ENCODE measurements at regions not wholly inside any gene's neighbourhood (a gene's known extent, or its start where the extent isn't known, plus 50 kb on each side); places are given as distances from the start of the nearest gene placed in this dataset.

GRCh38 chr10:29037348-29038113, 251.3 kb upstream of the LYZL1 start:
- DNase-seq: no peak

GRCh38 chr10:29039091-29039490, 249.8 kb upstream of the LYZL1 start:
- DNase-seq: no peak

- no peak for DNase-seq
Measured at GRCh38 chr10:29039677-29040189, 249.1 kb upstream of the LYZL1 start.

GRCh38 chr10:29041616-29042015, 247.3 kb upstream of the LYZL1 start:
- no peak for DNase-seq

GRCh38 chr10:29048506-29048905, 240.4 kb upstream of the LYZL1 start:
- no peak for DNase-seq

- DNase-seq: no peak
Measured at GRCh38 chr10:29050081-29050480, 238.8 kb upstream of the LYZL1 start.

GRCh38 chr10:29055101-29055500, 233.8 kb upstream of the LYZL1 start:
- no peak for DNase-seq

GRCh38 chr10:29056729-29057128, 232.1 kb upstream of the LYZL1 start:
- DNase-seq: no peak

- DNase-seq: no peak
Measured at GRCh38 chr10:29057822-29058331, 231.0 kb upstream of the LYZL1 start.

- DNase-seq: no peak
Measured at GRCh38 chr10:29063806-29064644, 224.8 kb upstream of the LYZL1 start.

- no peak for DNase-seq
Measured at GRCh38 chr10:29064680-29065079, 224.2 kb upstream of the LYZL1 start.

GRCh38 chr10:29067161-29067560, 221.7 kb upstream of the LYZL1 start:
- DNase-seq: no peak

- no peak for DNase-seq
Measured at GRCh38 chr10:29067628-29068027, 221.2 kb upstream of the LYZL1 start.

GRCh38 chr10:29068302-29068701, 220.6 kb upstream of the LYZL1 start:
- no peak for DNase-seq

GRCh38 chr10:29068966-29069365, 219.9 kb upstream of the LYZL1 start:
- DNase-seq: no peak

- DNase-seq: no peak
Measured at GRCh38 chr10:29069941-29070340, 218.9 kb upstream of the LYZL1 start.

GRCh38 chr10:29078919-29079318, 210.0 kb upstream of the LYZL1 start:
- DNase-seq: no peak

GRCh38 chr10:29081231-29081630, 207.6 kb upstream of the LYZL1 start:
- DNase-seq: no peak

- no peak for DNase-seq
Measured at GRCh38 chr10:29081951-29082685, 206.8 kb upstream of the LYZL1 start.

GRCh38 chr10:29083096-29083495, 205.8 kb upstream of the LYZL1 start:
- DNase-seq: no peak

- no peak for DNase-seq
Measured at GRCh38 chr10:29084681-29085307, 204.1 kb upstream of the LYZL1 start.

- DNase-seq: no peak
Measured at GRCh38 chr10:29089091-29089490, 199.8 kb upstream of the LYZL1 start.

Data from stimulated activated CD4-positive, alpha-beta T cell treated with anti-CD3 and anti-CD28 coated beads, Interleukin-2, amount 100 ng/mL, for 24 hours (primary cell).